ENCODE measurements at regions not wholly inside any gene's neighbourhood (a gene's known extent, or its start where the extent isn't known, plus 50 kb on each side); places are given as distances from the start of the nearest gene placed in this dataset.

DNA sequence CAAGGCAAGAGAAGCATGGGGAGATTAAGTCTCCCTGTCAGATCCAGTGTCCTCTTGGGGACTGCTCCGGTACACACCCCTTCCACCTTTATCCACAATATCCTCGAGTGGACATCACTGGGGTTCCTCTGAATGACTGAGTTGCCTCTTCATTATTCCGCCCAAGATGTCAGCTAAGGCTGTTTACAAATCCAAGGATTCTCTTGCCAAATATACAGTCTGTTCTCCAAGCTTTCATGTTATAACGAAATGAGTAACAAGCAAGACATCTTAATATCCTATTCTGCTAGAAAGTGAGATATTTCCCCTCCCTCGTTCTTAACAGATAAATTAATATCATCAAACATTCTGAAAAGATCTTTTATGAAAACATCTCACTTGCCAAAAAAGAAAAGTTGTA is 314.1 kb upstream of the IRX5 start:
- no peak for DNase-seq

- DNase-seq, result no peak
Observed at GRCh38 chr16:54605536-54606066, 319.0 kb upstream of the IRX3 start.

GRCh38 chr16:54602666-54603065 is 316.1 kb upstream of the IRX3 start:
- DNase-seq, result no peak

- no peak for DNase-seq
Observed at GRCh38 chr16:54597222-54597621, 310.6 kb upstream of the IRX3 start.

- DNase-seq, result no peak
Observed at GRCh38 chr16:54595621-54596020, 309.0 kb upstream of the IRX3 start.

GRCh38 chr16:54594601-54595391 is 308.2 kb upstream of the IRX3 start:
- DNase-seq, result no peak

- no peak for DNase-seq
Observed at GRCh38 chr16:54591816-54592246, 305.2 kb upstream of the IRX3 start.

GRCh38 chr16:54590836-54591235 is 304.2 kb upstream of the IRX3 start:
- no peak for DNase-seq

- DNase-seq, result no peak
Observed at GRCh38 chr16:54589326-54589725, 302.7 kb upstream of the IRX3 start.

GRCh38 chr16:54588026-54588425 is 301.4 kb upstream of the IRX3 start:
- DNase-seq, result no peak

DNA sequence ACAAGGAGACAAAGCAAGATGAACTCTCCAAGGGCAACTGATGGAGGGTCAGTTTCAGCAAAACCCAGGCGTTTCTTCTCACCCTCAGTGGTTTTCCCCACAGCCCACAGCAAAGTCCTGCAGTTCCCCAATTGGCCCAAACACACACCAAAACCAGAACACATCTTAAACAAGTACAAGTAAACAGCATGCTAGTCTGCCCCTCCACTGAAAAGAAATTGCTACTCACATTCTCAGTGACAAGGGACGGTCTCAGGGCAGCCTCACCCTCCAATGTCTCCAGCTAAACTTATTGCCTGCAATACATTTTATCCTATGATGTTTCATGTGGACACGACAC is 300.6 kb upstream of the IRX3 start:
- no peak for DNase-seq

DNA sequence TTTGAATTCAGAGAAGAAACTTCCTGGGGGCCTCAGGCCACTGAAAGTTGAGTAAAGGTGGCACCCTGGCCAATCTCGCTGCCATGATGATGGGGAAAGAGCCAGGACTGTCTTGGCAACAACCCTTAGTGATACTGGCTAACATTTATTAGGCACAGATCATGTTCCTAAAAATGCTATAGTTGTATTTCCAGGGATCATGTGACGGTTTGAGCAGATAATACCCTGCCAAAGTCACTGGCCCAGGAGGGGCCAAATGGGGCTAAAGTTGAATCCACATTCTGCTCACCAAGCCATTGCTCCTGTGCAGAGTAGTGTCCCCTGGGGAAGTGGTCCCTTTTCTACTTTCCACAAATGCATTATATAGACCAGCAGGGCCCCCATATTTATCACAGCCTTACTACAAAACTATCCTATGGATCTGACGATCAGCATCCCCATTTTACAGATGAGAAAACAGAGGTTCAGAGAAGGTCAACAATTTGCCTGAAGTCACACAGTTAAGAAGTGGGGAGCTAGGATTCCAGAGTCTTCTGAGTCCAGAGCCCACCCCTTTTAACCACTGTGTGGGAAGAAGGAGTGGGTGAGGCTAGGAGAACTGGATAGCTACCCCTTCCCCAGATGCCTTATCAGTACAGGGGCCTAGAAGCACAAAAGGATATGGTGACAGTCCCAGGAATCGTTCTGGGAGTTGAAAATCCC is 300.0 kb upstream of the IRX3 start:
- no peak for DNase-seq

GRCh38 chr16:54585998-54586340 is 299.4 kb upstream of the IRX3 start:
- DNase-seq, result no peak

GRCh38 chr16:54585094-54585997 is 298.8 kb upstream of the IRX3 start:
- no peak for DNase-seq

- DNase-seq, result no peak
Observed at GRCh38 chr16:54584121-54584520, 297.5 kb upstream of the IRX3 start.

GRCh38 chr16:54582631-54583250 is 296.2 kb upstream of the IRX3 start:
- no peak for DNase-seq

- no peak for DNase-seq
Observed at GRCh38 chr16:54579106-54579728, 292.6 kb upstream of the IRX3 start.

- no peak for DNase-seq
Observed at GRCh38 chr16:54577651-54578128, 291.1 kb upstream of the IRX3 start.

DNA sequence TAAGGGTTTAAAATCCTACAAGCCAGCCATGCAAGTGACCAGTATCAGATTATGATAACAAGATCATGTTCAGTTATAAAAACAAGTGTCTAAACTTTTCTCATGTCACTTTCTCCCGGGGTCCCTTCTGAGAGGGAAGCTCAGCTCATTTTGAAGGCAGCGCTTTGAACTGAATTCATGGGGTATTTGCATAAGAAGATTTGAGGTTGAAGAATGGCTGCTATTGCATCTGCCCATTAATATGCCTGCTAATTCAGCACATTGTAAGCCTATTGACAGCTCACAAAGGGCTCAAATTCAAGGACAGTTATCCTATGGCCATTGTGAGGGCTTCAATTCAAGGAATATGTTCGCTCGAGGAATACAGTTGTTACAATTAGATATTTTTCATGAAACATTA is 290.2 kb upstream of the IRX3 start:
- DNase-seq, result no peak

GRCh38 chr16:54568906-54569807 is 282.6 kb upstream of the IRX3 start:
- no peak for DNase-seq

DNA sequence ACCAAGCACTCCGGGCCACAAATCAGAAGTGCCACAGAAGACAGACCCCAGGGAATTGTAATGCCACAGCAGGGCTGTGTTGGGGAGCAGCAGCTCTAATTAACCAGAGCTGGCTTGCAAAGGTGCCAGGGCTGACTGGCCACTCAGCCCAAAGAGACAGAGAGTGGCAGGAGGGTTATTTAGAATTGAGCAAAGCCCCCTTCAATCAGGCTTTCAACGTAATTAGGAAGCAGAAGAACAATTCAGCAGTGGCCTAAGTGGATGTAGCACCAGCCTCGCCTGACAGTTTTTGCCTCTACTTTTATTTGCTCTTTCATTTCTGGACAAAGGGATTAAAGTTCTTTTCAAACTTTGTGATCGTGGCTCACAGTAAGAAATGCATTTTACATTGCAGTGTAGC is 278.3 kb upstream of the IRX3 start:
- no peak for DNase-seq

Data from NCI-H526 treated with DMSO at 0.1 percent for 48 hours (cell line).